ENCODE measurements at regions not wholly inside any gene's neighbourhood (a gene's known extent, or its start where the extent isn't known, plus 50 kb on each side); places are given as distances from the start of the nearest gene placed in this dataset.

DNA sequence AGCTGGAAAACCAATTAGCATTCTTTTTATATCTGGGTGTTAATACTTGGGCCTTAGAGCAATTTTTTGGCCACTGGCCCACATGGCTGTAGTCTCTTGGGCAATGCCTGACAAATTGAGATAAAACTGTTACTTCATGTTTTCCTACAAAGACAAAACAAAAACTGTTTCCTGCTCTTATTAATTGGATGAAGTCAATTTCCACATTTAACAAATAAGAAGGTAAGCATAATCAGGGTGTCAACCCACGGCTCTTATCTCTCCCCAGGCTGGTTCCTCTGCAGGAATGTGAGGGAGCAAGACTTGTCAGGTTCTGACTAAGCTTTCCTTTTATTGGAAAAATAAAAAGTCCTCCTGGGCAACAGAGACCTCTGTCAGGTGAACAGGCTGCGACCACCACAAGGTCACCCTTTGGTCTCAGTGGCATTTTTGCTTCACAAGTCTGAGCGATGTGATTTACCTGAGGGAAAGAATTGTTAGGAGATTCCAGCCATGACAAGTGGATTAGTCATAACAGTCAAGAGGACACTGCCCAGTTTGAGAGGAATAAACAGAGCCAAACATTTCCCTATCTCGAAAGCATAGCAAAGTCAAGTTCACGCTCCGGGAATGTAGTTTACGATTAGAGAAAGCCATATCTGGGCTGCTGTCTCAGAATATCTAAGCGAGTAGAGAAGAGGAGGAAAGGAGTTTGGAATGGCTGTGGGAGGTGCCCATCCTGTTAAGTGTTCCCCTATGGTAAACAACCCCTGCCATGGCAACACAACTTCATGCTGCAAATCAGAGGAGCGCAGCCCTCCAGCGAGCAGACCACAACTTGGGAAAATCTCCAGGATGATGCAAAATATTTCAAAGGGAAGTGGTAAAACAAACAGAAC lies 144.4 kb downstream of the TES start (continued):
- TF ChIP-seq, protein P1, sequence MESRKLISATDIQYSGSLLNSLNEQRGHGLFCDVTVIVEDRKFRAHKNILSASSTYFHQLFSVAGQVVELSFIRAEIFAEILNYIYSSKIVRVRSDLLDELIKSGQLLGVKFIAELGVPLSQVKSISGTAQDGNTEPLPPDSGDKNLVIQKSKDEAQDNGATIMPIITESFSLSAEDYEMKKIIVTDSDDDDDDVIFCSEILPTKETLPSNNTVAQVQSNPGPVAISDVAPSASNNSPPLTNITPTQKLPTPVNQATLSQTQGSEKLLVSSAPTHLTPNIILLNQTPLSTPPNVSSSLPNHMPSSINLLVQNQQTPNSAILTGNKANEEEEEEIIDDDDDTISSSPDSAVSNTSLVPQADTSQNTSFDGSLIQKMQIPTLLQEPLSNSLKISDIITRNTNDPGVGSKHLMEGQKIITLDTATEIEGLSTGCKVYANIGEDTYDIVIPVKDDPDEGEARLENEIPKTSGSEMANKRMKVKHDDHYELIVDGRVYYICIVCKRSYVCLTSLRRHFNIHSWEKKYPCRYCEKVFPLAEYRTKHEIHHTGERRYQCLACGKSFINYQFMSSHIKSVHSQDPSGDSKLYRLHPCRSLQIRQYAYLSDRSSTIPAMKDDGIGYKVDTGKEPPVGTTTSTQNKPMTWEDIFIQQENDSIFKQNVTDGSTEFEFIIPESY (CRISPR knock-in tag; IDR thresholded peaks at IDR 0.05): no peak
- TF ChIP-seq, protein P2, sequence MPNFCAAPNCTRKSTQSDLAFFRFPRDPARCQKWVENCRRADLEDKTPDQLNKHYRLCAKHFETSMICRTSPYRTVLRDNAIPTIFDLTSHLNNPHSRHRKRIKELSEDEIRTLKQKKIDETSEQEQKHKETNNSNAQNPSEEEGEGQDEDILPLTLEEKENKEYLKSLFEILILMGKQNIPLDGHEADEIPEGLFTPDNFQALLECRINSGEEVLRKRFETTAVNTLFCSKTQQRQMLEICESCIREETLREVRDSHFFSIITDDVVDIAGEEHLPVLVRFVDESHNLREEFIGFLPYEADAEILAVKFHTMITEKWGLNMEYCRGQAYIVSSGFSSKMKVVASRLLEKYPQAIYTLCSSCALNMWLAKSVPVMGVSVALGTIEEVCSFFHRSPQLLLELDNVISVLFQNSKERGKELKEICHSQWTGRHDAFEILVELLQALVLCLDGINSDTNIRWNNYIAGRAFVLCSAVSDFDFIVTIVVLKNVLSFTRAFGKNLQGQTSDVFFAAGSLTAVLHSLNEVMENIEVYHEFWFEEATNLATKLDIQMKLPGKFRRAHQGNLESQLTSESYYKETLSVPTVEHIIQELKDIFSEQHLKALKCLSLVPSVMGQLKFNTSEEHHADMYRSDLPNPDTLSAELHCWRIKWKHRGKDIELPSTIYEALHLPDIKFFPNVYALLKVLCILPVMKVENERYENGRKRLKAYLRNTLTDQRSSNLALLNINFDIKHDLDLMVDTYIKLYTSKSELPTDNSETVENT (CRISPR knock-in tag; IDR thresholded peaks at IDR 0.05): no peak
- TF ChIP-seq FOXK2 (conservative IDR thresholded peaks at IDR 0.05 in 1 of 2, IDR thresholded peaks at IDR 0.05 in 1 of 2; ENCODE audit: low read depth in 2 of 2): peak in 1 of 2 experiments; percentile 26; a peak in 2 of 4 replicates
- no peak for TF ChIP-seq GABPB2 (CRISPR knock-in tag; conservative IDR thresholded peaks at IDR 0.05)
- no peak for TF ChIP-seq PML (IDR thresholded peaks at IDR 0.05; ENCODE audit: low read length)
- peak; percentile 53; the same call in 1 of the 2 replicates for TF ChIP-seq EHMT2 (IDR thresholded peaks at IDR 0.05)
- peak; percentile 28 for TF ChIP-seq DACH1 (IDR thresholded peaks at IDR 0.05; ENCODE audit: partially characterized antibody)
- TF ChIP-seq, protein P3, sequence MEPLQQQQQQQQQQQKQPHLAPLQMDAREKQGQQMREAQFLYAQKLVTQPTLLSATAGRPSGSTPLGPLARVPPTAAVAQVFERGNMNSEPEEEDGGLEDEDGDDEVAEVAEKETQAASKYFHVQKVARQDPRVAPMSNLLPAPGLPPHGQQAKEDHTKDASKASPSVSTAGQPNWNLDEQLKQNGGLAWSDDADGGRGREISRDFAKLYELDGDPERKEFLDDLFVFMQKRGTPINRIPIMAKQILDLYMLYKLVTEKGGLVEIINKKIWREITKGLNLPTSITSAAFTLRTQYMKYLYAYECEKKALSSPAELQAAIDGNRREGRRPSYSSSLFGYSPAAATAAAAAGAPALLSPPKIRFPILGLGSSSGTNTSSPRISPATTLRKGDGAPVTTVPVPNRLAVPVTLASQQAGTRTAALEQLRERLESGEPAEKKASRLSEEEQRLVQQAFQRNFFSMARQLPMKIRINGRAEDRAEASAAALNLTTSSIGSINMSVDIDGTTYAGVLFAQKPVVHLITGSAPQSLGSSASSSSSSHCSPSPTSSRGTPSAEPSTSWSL (CRISPR knock-in tag; IDR thresholded peaks at IDR 0.05; ENCODE audit: borderline replicate concordance): no peak
- TF ChIP-seq, protein P4, sequence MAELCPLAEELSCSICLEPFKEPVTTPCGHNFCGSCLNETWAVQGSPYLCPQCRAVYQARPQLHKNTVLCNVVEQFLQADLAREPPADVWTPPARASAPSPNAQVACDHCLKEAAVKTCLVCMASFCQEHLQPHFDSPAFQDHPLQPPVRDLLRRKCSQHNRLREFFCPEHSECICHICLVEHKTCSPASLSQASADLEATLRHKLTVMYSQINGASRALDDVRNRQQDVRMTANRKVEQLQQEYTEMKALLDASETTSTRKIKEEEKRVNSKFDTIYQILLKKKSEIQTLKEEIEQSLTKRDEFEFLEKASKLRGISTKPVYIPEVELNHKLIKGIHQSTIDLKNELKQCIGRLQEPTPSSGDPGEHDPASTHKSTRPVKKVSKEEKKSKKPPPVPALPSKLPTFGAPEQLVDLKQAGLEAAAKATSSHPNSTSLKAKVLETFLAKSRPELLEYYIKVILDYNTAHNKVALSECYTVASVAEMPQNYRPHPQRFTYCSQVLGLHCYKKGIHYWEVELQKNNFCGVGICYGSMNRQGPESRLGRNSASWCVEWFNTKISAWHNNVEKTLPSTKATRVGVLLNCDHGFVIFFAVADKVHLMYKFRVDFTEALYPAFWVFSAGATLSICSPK (IDR thresholded peaks at IDR 0.05; ENCODE audit: borderline replicate concordance): no peak
- TF ChIP-seq FOXM1 (IDR thresholded peaks at IDR 0.05; ENCODE audit: low read depth): no peak; the same call in 1 of the 2 replicates
- no peak for TF ChIP-seq FOXM1 (CRISPR knock-in tag; IDR thresholded peaks at IDR 0.05; ENCODE audit: low read depth)
- TF ChIP-seq NFIC (IDR thresholded peaks at IDR 0.05): peak; percentile 54
- TF ChIP-seq ETS2 (tag; IDR thresholded peaks at IDR 0.05; ENCODE audit: borderline replicate concordance, poor library complexity, severe bottlenecking): no peak
- TF ChIP-seq FOXJ3 (CRISPR knock-in tag; IDR thresholded peaks at IDR 0.05): peak; percentile 97
- TF ChIP-seq ZNF354B (CRISPR knock-in tag; IDR thresholded peaks at IDR 0.05): no peak
- TF ChIP-seq, protein P5, sequence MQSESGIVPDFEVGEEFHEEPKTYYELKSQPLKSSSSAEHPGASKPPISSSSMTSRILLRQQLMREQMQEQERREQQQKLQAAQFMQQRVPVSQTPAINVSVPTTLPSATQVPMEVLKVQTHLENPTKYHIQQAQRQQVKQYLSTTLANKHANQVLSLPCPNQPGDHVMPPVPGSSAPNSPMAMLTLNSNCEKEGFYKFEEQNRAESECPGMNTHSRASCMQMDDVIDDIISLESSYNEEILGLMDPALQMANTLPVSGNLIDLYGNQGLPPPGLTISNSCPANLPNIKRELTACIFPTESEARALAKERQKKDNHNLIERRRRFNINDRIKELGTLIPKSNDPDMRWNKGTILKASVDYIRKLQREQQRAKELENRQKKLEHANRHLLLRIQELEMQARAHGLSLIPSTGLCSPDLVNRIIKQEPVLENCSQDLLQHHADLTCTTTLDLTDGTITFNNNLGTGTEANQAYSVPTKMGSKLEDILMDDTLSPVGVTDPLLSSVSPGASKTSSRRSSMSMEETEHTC (IDR thresholded peaks at IDR 0.05): no peak
- no peak for TF ChIP-seq SRSF3 (IDR thresholded peaks at IDR 0.05; ENCODE audit: insufficient read depth, low read length)
- no peak; a peak in 1 of 4 replicates for TF ChIP-seq NRF1 (conservative IDR thresholded peaks at IDR 0.05 in 1 of 2, IDR thresholded peaks at IDR 0.05 in 1 of 2)
- no peak for TF ChIP-seq ZNF121 (CRISPR knock-in tag; conservative IDR thresholded peaks at IDR 0.05)

All from K562 (cell line).